BLaER1 treated with 17β-estradiol and CSF1 and Interleukin-3, amounts not matched to agents 10 nM and 100 nM (cell line): ENCODE measurements at regions not wholly inside any gene's neighbourhood (a gene's known extent, or its start where the extent isn't known, plus 50 kb on each side); places are given as distances from the start of the nearest gene placed in this dataset.
A peak's percentile ranks its signal among the peaks of the same experiment; 100 is the strongest.

Experiments
- H3K27ac ChIP-seq, 11 experiments: shearing (Covaris generic); formaldehyde crosslinking; 2 replicates each; pipeline ENCODE4 v1.8.1; 2022
- H3K27me3 ChIP-seq, 11 experiments: shearing (Covaris generic); formaldehyde crosslinking; 2 replicates each; pipeline ENCODE4 v1.8.1; 2022
- H3K36me3 ChIP-seq, 11 experiments: shearing (Covaris generic); formaldehyde crosslinking; 2 replicates each; pipeline ENCODE4 v1.8.1; 2022
- H3K4me1 ChIP-seq, 10 experiments: shearing (Covaris generic); formaldehyde crosslinking; 2 replicates each; pipeline ENCODE4 v1.8.1; 2022
- H3K4me2 ChIP-seq, 11 experiments: shearing (Covaris generic); formaldehyde crosslinking; 2 replicates each; pipeline ENCODE4 v1.8.1; 2022
- H3K4me3 ChIP-seq, 10 experiments: shearing (Covaris generic); formaldehyde crosslinking; 2 replicates each; pipeline ENCODE4 v1.8.1; 2022
- H3K9ac ChIP-seq, 11 experiments: shearing (Covaris generic); formaldehyde crosslinking; 2 replicates each; pipeline ENCODE4 v1.8.1; 2022
- H3K9me3 ChIP-seq, 11 experiments: shearing (Covaris generic); formaldehyde crosslinking; replicated peaks in 1 of 11; 2 replicates each; pipeline ENCODE4 v1.8.1; 2022
- H4K20me1 ChIP-seq, 11 experiments: shearing (Covaris generic); formaldehyde crosslinking; 2 replicates each; pipeline ENCODE4 v1.8.1; 2022
- Cebpa-rat ChIP-seq, 11 experiments: shearing (Covaris generic); IDR thresholded peaks; 2 replicates each; pipeline ENCODE4 v1.8.1; 2022

DNA sequence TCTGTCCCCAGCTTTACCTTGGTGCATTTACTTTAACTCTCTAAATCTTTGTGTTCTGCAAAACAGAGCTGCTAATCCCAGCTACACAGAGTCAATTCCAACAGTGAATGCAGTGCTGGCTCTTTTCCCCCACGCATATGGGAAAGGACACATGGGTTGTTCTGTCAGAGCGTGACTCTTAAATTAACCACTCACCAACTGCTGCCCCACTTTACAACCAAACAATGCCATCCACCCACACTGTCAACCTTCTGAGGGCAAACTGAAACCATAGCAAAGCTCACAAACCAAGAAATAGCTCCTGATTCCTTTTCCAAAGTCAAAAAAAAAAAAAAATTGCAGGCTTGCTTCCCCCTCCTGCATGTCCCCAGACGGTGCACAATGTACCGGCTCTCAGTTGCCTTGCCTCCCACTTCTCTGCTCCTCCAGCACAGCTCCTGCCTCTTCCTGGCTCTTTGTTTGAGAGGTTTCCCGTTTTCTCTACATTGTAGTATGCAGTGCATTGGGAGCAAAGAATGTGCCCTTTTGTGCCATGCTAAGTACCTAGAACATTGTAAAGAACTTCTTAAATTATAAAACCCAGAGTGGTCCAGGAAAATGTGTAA is 151.5 kb upstream of the DAPK1 start:
- Histone ChIP-seq H3K9me3 (peaks cover 0 to 10% (median 6%) of the 10 kb centered on the region in 11 experiments; a peak in 12 of 22 replicates), H3K36me3 (no peaks in the 10 kb centered on the region), H3K4me3 (no peak overlapping the region), H4K20me1 (no peaks in the 10 kb centered on the region), H3K9ac (no peak overlapping the region), H3K27ac (no peak overlapping the region), H3K4me1 (no peaks in the 10 kb centered on the region), H3K27me3 (no peaks in the 10 kb centered on the region), H3K4me2 (no peak overlapping the region)
- no peak for TF ChIP-seq Cebpa-rat (IDR thresholded peaks at IDR 0.05)

DNA sequence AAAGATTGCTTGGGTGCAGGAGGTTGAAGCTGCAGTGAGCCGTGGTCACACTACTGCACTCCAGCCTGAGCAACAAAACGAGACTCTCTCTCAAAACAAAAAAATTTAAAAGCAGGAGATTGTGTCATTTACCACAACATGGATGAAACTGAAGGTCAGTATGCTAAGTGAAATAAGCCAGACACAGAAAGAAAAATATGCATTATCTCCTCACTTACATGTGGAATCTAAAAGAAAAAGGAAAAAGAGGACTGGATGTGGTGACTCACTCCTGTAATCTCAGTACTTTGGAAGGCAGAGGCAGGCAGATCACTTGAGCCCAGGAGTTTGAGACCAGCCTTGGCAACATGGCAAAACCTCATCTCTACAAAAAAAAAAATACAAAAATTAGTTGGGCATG is 146.8 kb upstream of the DAPK1 start:
- no peaks in the 10 kb centered on the region for H3K4me1 ChIP-seq
- no peak overlapping the region for H3K27ac ChIP-seq
- H3K4me3 ChIP-seq = no peak overlapping the region

DNA sequence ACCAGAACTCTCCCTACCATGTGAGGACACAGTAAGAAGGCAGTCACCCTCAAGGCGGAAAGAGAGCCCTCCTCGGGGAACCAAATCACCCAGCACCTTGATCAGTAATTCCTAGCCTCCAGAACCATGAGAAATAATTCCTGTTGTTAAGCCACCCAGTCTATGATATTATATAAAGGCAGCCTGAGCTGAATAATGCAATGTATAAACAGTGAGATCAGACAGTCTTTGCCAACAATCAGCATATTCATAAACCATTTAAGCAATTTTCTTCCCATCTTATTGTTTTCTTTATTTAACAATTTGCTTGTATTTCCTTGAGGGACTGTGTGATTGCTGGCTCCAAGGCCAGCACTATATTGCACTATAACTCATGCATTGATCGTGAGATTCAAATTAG is 144.4 kb upstream of the DAPK1 start:
- H3K4me2 ChIP-seq = no peak overlapping the region
- no peaks in the 10 kb centered on the region for H3K27me3 ChIP-seq
- H3K4me1 ChIP-seq = no peaks in the 10 kb centered on the region
- TF ChIP-seq Cebpa-rat (IDR thresholded peaks at IDR 0.05) = no peak
- no peak overlapping the region for H3K27ac ChIP-seq
- H4K20me1 ChIP-seq = no peaks in the 10 kb centered on the region
- no peak overlapping the region for H3K4me3 ChIP-seq
- H3K9me3 ChIP-seq = peaks cover 0 to 10% (median 5%) of the 10 kb centered on the region in 11 experiments; a peak in 12 of 22 replicates
- no peaks in the 10 kb centered on the region for H3K36me3 ChIP-seq
- no peak overlapping the region for H3K9ac ChIP-seq

More for the DNA sequence above, 146.8 kb upstream of the DAPK1 start:
- H3K27me3 ChIP-seq = no peaks in the 10 kb centered on the region
- no peak overlapping the region for H3K9ac ChIP-seq
- no peaks in the 10 kb centered on the region for H3K36me3 ChIP-seq
- no peak for TF ChIP-seq Cebpa-rat (IDR thresholded peaks at IDR 0.05)
- H4K20me1 ChIP-seq = no peaks in the 10 kb centered on the region
- no peak overlapping the region for H3K4me2 ChIP-seq
- peaks cover 0 to 10% (median 5%) of the 10 kb centered on the region in 11 experiments; a peak in 10 of 22 replicates for H3K9me3 ChIP-seq

DNA sequence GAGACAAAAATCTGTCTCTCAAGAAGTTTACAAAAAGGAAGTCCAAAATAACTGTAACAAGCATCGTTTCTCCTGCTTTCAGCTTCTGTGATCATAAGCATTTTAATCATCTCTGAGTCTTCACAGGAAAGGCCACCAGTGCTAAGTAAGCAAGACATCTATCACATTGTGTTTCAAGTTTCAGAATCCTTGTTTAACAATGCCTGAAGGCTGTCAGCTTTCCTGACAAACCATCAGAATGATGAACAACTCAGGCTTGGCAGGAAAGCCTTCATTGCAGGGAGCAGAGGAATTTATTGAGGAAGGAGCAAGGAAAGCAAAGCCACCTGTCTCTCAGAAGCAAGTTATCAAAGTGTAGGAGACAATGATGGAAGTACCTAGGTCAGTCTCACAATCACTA is 143.5 kb upstream of the DAPK1 start:
- Histone ChIP-seq H3K4me1 (no peaks in the 10 kb centered on the region), H3K27me3 (no peaks in the 10 kb centered on the region), H3K27ac (no peak overlapping the region), H3K9me3 (peaks cover 0 to 13% (median 4%) of the 10 kb centered on the region in 11 experiments; a peak in 12 of 22 replicates), H3K4me2 (0 out of 22 replicates have a peak overlapping the region, but pooled peaks of 1 of the 11 experiments have one; percentile 2), H3K9ac (no peak overlapping the region), H3K4me3 (no peak overlapping the region), H4K20me1 (no peaks in the 10 kb centered on the region), H3K36me3 (no peaks in the 10 kb centered on the region)
- no peak for TF ChIP-seq Cebpa-rat (IDR thresholded peaks at IDR 0.05)

DNA sequence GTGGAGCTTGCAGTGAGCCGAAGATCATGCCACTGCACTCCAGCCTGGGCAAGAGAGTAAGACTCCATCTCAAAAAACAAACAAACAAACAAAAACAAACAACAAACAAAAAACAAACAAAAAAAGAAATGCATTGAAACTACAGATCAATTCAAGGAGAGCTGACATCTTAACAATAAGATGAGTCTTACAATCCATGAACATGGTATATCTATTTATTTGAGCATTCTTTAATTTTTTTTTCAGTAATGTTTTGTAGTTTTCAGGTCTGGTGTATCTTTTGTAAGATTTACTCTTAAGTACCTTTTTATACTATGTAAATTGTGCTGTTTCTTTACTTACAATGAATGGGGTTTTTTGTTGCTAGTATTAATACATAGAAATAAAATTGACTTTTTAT is 140.1 kb upstream of the DAPK1 start:
- Histone ChIP-seq H3K4me2 (no peak overlapping the region), H3K4me1 (no peaks in the 10 kb centered on the region), H4K20me1 (no peaks in the 10 kb centered on the region), H3K36me3 (no peaks in the 10 kb centered on the region), H3K27me3 (no peaks in the 10 kb centered on the region), H3K4me3 (no peak overlapping the region), H3K27ac (no peak overlapping the region), H3K9me3 (peaks cover 0 to 19% (median 0%) of the 10 kb centered on the region in 11 experiments; a peak in 5 of 22 replicates), H3K9ac (no peak overlapping the region)
- TF ChIP-seq Cebpa-rat (IDR thresholded peaks at IDR 0.05) = no peak

DNA sequence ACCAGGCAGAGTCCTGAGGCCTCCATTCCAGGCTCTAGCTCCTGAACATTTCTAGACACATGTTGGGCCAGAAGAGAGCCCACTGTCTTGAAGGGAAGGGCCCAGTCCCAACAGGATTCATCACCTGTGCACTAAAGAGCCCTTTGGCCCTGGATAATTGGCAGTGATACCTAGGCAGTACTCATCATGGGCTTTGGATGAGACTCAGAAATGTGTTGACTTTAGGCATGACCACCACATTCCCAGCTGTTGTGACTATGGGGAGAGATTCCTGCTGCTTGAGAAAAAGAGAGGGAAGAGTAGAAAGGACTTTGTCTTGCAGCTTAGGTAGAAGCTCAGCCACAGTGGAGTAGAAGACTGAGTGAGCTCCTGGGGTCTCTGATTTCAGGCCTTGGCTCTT is 138.4 kb upstream of the DAPK1 start:
- no peak overlapping the region for H3K4me3 ChIP-seq
- TF ChIP-seq Cebpa-rat (IDR thresholded peaks at IDR 0.05) = no peak
- no peaks in the 10 kb centered on the region for H3K27me3 ChIP-seq
- no peak overlapping the region for H3K4me2 ChIP-seq
- no peak overlapping the region for H3K27ac ChIP-seq
- H3K9ac ChIP-seq = no peak overlapping the region
- H3K9me3 ChIP-seq = peaks cover 0 to 19% (median 0%) of the 10 kb centered on the region in 11 experiments; a peak in 6 of 22 replicates
- H4K20me1 ChIP-seq = no peaks in the 10 kb centered on the region
- H3K4me1 ChIP-seq = no peaks in the 10 kb centered on the region
- H3K36me3 ChIP-seq = no peaks in the 10 kb centered on the region

DNA sequence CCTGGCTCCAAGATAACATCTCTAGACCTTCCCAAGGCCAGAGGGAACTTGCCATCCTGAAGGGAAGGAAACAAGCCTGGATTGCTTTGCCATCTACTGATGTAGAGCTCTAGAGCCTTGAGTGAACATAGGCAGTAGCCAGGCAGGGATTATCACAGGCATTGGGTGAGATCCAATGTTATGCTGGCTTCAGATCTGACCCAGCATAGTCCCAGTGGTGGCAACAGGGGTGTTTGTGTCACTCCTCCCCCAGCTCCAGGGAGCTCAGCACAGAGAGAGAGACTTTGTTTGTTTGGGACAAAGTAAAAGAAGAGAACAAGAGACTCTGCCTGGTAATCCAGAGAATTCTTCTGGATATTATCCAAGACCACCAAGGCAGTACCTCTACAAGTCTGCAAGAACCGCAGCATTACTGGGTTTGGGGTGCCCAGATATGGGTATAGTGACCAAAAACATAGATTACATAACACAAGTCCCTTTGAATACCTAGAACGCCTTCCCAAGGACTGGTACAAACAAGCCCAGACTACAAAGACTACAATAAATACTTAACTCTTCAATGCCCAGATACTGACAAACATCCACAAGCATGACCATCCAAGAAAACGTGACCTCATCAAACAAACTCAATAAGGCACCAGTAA is 137.6 kb upstream of the DAPK1 start:
- Histone ChIP-seq H3K4me3 (no peak overlapping the region), H3K9me3 (peaks cover 0 to 24% (median 4%) of the 10 kb centered on the region in 11 experiments; a peak in 11 of 22 replicates), H3K4me1 (no peaks in the 10 kb centered on the region), H3K9ac (no peak overlapping the region), H3K27ac (no peak overlapping the region), H4K20me1 (no peaks in the 10 kb centered on the region), H3K4me2 (no peak overlapping the region), H3K36me3 (no peaks in the 10 kb centered on the region), H3K27me3 (no peaks in the 10 kb centered on the region)
- TF ChIP-seq Cebpa-rat (IDR thresholded peaks at IDR 0.05) = no peak

DNA sequence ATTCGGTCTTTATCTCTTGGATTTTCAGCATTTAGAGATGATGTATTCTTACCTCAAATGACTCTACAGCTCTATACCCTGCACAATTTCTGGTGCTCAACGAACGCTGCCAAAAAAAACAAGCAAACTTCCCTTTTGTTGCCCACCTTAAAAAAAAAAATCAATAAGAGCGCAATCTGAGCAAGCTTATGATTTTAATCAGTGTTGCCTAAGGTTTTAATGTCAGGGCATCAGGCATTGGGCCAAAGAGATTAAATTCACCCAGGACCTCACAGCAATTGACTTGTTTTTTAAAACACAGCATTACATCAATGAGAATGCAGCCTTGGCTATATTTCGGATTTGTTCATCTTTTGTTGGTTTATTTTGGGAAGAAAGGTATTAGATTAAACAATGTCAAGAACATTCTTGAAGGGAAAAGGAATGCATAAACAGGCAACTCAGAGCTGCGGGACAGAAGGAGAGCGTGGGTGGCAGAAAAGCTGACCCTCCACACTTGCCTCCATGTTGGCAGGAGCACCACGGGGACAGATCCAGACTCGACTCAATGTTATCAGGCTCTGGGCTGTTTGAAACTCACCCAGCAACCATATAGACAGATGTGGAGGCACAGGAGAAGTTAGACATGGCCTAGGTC is 127.5 kb upstream of the DAPK1 start:
- H4K20me1 ChIP-seq = no peaks in the 10 kb centered on the region
- H3K4me2 ChIP-seq = no peak overlapping the region
- H3K9ac ChIP-seq = no peak overlapping the region
- no peak overlapping the region for H3K27ac ChIP-seq
- H3K9me3 ChIP-seq = peaks cover 0 to 19% (median 0%) of the 10 kb centered on the region in 11 experiments; a peak in 1 of 22 replicates
- no peaks in the 10 kb centered on the region for H3K36me3 ChIP-seq
- no peak for TF ChIP-seq Cebpa-rat (IDR thresholded peaks at IDR 0.05)
- no peak overlapping the region for H3K4me3 ChIP-seq
- no peaks in the 10 kb centered on the region for H3K27me3 ChIP-seq
- no peaks in the 10 kb centered on the region for H3K4me1 ChIP-seq

DNA sequence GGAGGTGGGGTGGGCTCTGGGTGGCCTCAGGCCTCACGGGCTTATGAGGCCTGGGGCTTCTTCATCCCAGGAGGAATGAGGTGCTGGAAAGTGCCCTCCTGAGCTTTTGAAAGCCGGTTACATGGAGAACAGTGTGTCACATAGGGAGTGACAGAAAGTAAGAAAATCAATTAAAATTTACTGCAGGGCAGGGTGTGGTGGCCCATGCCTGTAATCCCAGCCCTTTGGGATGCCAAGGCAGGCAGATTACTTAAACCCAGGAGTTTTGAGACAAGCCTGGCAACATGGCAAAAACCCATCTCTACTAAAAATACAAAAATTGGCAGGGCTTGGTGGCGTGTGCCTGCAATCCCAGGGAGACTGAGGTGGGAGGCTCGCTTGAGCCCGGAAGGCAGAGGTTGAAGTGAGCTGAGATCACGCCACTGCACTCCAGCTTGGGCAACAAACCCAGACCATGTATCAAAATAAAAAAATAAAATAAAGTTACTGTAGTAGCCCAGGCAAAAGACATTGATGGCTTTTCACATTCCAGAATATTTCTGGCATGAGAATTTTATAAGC is 125.8 kb upstream of the DAPK1 start:
- Histone ChIP-seq H3K4me1 (no peaks in the 10 kb centered on the region), H3K4me2 (no peak overlapping the region), H3K36me3 (no peaks in the 10 kb centered on the region), H3K9ac (no peak overlapping the region), H3K9me3 (peaks cover 0 to 11% (median 0%) of the 10 kb centered on the region in 11 experiments; a peak in 1 of 22 replicates), H3K4me3 (no peak overlapping the region), H3K27me3 (no peaks in the 10 kb centered on the region), H4K20me1 (no peaks in the 10 kb centered on the region), H3K27ac (no peak overlapping the region)
- TF ChIP-seq Cebpa-rat (IDR thresholded peaks at IDR 0.05) = no peak
